ENCODE measurements at regions not wholly inside any gene's neighbourhood (a gene's known extent, or its start where the extent isn't known, plus 50 kb on each side); places are given as distances from the start of the nearest gene placed in this dataset.

DNA sequence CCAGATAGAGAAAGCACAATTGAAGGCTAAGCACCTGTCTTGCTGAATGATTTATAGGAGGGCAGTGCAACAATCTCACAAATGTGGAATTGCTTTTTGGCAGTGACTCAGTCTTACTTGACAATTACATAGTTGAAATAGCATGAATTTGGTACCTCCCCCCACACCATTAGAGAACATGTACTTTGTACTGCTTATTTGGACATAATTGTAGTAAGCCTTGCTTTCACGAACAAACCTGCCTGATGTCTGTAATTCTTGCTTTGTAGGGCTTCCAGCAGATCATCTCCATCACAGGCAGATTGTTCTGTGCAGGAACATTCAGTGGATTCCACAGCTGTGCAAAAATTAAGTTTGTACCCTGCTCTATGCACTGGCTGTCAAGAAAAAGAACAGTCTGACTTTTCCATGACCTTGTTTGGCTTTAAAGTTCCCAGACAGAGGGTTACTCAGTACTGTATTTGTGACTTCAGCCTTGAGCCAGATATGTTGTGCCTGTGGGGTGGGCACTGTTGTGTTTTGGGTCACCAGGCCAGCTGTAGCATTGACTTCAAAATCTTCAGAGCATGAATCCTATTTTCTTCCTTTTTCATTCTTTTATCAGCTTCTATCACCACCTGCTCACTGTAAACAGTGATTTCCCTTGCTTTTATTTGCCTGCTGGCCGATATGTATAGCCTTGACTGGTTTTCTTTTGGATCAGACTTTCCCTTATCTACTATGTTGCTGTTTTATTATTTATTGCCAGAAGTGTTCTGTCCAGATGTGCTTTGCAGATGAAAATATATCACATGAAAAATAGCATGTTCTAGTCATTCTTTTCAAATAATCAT lies 941.0 kb upstream of the CHORDC1 start:
- peak; percentile 65 for DNase-seq (ENCODE audit: low read depth)
- Histone ChIP-seq H3K27me3 (ENCODE audit: control insufficient read depth, insufficient read depth, low read length) (no peaks in the 10 kb centered on the region), H3K4me3 (ENCODE audit: low read depth, low read length) (no peak overlapping the region), H3K36me3 (ENCODE audit: control insufficient read depth, insufficient read depth, low read length) (no peaks in the 10 kb centered on the region)
- TF ChIP-seq, protein P1, sequence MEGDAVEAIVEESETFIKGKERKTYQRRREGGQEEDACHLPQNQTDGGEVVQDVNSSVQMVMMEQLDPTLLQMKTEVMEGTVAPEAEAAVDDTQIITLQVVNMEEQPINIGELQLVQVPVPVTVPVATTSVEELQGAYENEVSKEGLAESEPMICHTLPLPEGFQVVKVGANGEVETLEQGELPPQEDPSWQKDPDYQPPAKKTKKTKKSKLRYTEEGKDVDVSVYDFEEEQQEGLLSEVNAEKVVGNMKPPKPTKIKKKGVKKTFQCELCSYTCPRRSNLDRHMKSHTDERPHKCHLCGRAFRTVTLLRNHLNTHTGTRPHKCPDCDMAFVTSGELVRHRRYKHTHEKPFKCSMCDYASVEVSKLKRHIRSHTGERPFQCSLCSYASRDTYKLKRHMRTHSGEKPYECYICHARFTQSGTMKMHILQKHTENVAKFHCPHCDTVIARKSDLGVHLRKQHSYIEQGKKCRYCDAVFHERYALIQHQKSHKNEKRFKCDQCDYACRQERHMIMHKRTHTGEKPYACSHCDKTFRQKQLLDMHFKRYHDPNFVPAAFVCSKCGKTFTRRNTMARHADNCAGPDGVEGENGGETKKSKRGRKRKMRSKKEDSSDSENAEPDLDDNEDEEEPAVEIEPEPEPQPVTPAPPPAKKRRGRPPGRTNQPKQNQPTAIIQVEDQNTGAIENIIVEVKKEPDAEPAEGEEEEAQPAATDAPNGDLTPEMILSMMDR (IDR thresholded peaks at IDR 0.05; ENCODE audit: insufficient read depth, low read length, poor library complexity, severe bottlenecking): no peak

DNA sequence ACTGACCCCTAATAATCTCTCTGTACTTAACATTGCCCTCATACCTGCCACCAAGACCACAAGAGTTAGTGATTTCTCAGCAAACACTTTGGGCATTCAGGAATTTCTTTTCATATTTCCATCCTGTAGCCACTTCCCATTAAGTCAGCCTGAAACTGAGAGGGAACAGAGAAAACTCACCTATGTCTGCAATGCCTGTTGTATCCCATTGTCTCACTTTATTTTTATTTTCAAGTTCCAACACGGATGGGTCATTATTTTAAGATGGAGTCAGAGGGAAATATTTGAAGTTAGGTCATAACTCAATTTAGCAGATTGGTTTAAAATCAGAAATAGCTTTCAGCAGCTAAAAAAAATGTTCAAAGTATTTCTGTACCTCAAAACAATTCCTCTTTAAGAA lies 937.8 kb upstream of the CHORDC1 start:
- TF ChIP-seq, protein P1 (IDR thresholded peaks at IDR 0.05; ENCODE audit: insufficient read depth, low read length, poor library complexity, severe bottlenecking): no peak
- Histone ChIP-seq H3K27me3 (ENCODE audit: control insufficient read depth, insufficient read depth, low read length) (no peaks in the 10 kb centered on the region), H3K4me3 (ENCODE audit: low read depth, low read length) (no peak overlapping the region), H3K36me3 (ENCODE audit: control insufficient read depth, insufficient read depth, low read length) (no peaks in the 10 kb centered on the region)
- DNase-seq (ENCODE audit: low read depth): no peak

DNA sequence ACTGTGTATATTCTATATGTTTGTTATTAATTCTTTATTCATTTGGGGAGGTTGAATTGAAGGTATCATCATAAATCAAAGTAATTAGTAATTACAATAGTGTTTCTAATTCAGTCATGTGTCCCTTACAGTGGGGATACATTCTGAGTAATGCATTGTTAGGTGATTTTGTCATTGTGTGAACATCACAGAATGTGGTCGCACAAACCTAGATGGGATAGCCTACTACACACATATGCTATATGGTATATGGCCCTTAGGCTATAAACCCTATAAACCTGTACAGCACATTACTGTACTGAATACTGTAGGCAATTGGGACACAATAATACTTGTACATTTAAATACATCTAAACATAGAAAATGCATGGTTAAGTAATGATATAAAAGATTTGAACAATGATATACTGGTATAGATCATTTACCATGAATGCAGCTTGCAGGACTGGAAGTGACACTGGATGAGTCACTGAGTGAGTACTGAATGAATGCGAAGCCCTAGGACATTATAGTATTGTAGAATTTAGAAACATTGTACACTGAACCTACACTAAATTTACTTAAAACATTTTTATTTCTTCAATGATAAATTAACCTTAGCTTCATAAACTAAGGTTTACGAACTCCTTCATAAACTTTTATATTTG lies 936.2 kb upstream of the CHORDC1 start:
- TF ChIP-seq, protein P1 (IDR thresholded peaks at IDR 0.05; ENCODE audit: insufficient read depth, low read length, poor library complexity, severe bottlenecking): no peak
- no peak for DNase-seq (ENCODE audit: low read depth)
- H3K27me3 ChIP-seq (ENCODE audit: control insufficient read depth, insufficient read depth, low read length): no peaks in the 10 kb centered on the region

DNA sequence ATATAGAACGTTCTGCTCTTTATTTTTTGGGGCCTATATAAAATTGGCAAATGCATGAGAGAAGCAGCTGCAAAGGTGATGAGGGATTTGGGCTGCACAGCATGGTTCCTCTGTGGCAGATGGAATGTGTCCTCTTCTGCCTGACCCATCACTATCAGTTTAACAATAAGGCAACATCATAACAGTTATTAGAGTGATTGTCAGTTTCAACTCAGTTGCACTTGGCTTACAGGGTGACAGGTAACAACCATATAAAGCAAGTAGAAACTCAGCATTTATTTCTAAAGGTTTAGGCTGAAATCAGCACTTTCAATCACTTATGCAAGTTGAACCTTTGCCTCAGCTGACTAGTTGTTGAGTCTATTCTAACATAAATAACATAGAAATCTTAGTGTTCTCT lies 935.4 kb upstream of the CHORDC1 start:
- no peak for DNase-seq (ENCODE audit: low read depth)
- Histone ChIP-seq H3K4me3 (ENCODE audit: low read depth, low read length) (no peak overlapping the region), H3K36me3 (ENCODE audit: control insufficient read depth, insufficient read depth, low read length) (no peaks in the 10 kb centered on the region), H3K27me3 (ENCODE audit: control insufficient read depth, insufficient read depth, low read length) (no peaks in the 10 kb centered on the region)
- TF ChIP-seq, protein P1 (IDR thresholded peaks at IDR 0.05; ENCODE audit: insufficient read depth, low read length, poor library complexity, severe bottlenecking): no peak

More for the DNA sequence above, 936.2 kb upstream of the CHORDC1 start:
- H3K36me3 ChIP-seq (ENCODE audit: control insufficient read depth, insufficient read depth, low read length): no peaks in the 10 kb centered on the region
- H3K4me3 ChIP-seq (ENCODE audit: low read depth, low read length): no peak overlapping the region

DNA sequence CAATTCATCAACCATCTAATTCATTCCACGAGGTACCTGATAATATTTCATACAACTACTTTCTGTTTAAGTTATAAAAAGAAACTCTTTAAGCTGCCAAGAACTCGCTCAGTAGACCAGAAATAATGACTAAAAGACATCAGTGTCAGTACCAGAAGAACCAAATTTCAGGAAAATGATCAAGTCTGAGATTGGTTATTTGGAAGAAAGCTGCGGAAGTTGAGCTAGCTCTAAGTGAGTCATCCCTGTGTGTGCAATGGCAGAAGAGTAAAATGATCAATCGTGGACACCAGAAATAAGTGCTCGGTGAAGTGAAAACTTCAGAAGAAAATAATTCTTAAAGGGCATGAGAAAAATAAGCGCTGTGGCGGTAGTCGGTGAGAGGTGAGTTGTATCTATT lies 933.2 kb upstream of the CHORDC1 start:
- Histone ChIP-seq H3K27me3 (ENCODE audit: control insufficient read depth, insufficient read depth, low read length) (no peaks in the 10 kb centered on the region), H3K36me3 (ENCODE audit: control insufficient read depth, insufficient read depth, low read length) (no peaks in the 10 kb centered on the region), H3K4me3 (ENCODE audit: low read depth, low read length) (no peak overlapping the region)
- no peak for DNase-seq (ENCODE audit: low read depth)
- TF ChIP-seq, protein P1 (IDR thresholded peaks at IDR 0.05; ENCODE audit: insufficient read depth, low read length, poor library complexity, severe bottlenecking): no peak

Measured in kidney epithelial cell (primary cell).